Frontal cortex (tissue), 3 donors: ENCODE measurements at regions not wholly inside any gene's neighbourhood (a gene's known extent, or its start where the extent isn't known, plus 50 kb on each side); places are given as distances from the start of the nearest gene placed in this dataset.

Experiments
- DNase-seq, 2 donors: peaks; one replicate each; pipeline ENCODE4 v3.0.0; 2012; ENCODE audit warnings: low spot score in 2 of 2
- FAIRE-seq: peaks from 2 replicates; lab custom pipeline; 2012; peaks lifted over from hg19 to GRCh38; lab: Jason Lieb, UNC
- donor health status: control.
- donor health status: control.
- donor health status: control.

DNA sequence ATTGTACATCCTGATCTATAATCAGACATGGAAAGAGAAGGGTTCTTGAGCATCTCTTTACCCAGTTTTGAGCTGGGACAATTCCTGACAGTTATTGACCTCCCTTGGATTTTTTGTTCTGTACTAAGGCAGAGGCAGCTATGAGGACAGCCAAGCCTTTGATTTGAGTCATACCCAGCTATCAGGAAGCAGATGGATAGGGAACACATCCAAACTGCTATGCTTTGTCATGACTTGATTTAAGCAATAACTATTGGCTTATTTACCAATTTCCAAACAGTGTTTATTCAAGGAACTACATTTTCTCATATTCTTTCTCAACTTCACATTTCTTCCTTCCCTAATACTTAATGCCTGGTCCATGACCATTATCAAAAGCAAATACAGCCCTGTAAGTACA is 396.4 kb upstream of the STEAP1 start:
- DNase-seq, result no peak
- no peak for FAIRE-seq

DNA sequence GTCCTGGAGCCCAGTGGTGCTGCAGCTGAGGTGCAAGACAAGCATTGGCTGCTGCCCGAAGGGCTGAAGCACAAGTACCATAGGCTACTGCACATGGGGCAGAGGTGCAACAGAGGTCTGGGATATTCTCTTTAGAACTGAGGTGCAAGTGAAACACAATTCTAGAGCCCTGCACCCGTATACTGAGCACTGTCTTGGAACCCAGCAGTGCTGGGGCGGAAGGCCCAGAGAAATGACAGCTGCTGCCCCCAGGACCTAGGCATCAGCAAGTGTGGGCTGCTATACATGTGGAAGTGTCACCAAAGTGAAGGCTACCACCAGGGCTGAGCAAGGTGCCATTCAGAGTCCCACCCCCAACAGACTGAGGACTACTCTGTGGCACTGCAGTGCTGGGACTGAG is 393.6 kb upstream of the STEAP1 start:
- no peak for DNase-seq
- no peak for FAIRE-seq

DNA sequence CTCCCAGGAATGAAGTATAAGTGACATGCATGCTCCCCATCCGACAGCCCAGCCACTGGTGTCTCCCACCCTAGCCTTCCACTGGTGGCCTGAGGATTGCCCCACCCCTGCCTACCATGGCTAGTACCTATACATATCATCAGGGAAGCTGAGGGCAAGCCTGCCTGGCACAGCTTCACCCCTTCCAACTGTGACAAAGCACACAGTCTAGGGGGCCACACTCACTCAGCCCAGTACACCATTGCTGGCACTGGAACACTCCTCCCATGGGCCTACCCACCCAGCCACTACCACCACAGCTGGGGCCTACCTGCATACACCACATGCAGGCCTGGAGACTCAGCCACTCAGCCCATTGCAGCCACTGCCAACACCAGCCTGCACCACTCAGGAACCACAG is 393.1 kb upstream of the STEAP1 start:
- FAIRE-seq (no peak), DNase-seq (no peak)

DNA sequence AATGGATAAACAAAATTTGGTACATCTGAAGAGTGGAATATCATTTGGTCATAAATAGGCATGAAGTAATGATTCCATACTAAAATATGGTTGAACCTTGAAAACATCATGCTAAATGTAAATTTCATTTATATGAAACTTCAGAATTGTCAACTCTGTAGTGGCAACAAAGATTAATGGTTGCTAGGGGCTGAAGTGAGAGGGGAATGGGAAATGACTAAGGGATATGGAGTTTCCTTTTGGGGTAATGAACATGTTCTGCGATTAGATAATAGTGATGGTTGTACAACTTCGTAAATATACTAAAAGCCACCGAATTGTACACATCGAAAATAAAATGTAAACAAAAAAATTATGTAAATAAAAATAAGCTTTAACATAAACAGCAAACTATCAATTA is 384.1 kb upstream of the STEAP1 start:
- no peak for DNase-seq
- FAIRE-seq, result no peak

DNA sequence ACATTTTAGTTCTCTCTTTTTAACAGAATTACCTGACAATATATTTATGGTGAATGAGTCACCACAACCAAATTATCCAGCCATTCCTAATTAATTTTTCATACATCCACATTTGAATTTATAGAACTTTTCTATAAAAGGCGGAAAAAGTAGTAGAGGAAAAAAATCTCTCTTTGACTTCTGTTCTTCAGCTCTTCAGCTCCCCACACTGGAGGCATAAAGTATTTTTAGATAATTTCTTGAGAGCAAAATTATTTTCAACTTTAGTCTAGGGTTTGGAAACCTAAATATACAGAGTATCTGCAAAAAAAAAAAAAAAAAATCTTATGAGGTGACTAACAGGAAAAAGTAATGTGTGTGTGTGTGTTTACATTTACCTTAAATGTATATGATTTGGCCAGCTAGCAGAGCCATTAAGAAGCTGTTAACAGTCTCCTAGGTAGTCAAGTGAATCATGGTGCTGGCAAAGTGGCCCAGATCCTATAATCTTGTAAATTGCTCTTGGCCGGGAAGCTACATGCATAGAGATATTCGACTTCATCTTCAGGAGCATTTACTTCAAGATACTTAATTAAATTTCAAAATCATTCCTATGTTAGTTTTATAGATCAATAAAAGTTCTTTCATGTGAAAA is 383.1 kb upstream of the STEAP1 start:
- no peak for DNase-seq
- no peak for FAIRE-seq

DNA sequence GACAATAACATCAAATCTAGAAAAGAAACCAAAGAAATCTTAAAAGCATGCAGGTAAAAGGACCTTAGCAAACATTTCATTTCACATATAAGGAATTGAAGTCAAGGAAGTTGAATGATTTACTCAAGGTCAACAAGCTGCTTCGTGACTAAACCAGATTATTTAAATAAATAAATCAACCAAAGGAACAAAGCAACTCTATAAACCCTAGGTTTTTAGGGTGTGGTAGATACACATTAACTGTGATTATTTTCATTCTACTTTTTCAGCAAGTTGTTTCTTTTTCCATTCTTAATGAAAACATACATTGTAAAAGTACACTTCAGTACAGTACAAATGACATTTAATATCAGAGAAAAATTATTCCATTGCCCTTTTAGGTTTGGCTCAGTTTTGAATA is 382.0 kb upstream of the STEAP1 start:
- no peak for DNase-seq
- no peak for FAIRE-seq

DNA sequence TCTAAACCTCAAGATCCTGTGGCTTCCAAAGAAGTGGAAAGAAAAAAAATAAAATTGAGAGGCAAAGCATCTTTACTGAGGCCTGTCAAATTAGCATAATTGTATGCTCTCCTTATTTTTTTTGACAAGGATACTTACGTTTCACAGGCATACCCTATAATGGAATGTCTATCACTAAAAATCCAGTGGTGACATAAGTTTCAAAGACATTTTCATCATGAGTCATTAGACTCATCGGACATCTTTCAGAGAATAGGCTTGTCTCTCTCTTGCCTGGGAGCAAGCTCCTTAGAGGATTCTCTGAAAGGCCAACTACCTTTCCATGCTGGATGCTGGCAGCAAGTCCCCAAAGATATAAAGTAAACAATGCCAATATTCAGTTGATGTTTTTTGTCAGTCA is 380.7 kb upstream of the STEAP1 start:
- DNase-seq (no peak), FAIRE-seq (no peak)

DNA sequence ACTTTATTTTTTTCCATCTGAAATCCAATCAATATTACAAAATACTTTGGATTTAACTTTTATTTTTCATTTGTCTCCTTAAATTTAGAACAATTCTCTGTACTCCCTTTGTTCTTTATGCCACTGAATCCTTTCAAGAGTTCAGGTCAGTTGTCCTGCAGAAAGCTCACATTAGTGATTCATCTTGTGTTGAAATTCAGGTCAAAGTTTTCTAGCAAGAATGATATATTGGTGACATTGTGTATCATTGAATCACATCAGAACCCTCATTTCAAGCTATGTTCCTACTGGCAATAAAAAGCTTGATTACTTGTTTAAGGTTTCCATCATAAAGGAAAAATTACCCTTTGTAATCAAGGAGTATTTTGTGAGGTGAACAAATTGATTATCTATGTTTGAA is 378.8 kb upstream of the STEAP1 start:
- DNase-seq (no peak), FAIRE-seq (no peak)

DNA sequence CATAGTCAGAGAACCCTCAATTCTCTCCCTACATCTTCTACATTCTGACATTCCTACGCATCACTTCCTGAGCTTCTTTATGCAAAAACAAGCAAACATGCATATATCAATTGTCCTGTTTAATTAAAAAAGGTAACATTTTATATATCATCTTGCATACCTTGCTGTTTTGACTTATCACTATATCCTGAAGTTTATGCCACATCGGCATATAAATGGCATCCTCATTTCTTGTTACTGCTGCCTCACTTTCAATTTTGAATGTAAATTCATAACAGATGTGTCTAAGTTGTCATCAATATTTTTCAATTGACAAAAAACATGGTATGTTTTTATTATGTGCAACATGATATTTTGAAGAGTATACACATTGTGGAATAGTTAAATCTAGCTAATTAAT is 377.3 kb upstream of the STEAP1 start:
- DNase-seq, result no peak
- no peak for FAIRE-seq

DNA sequence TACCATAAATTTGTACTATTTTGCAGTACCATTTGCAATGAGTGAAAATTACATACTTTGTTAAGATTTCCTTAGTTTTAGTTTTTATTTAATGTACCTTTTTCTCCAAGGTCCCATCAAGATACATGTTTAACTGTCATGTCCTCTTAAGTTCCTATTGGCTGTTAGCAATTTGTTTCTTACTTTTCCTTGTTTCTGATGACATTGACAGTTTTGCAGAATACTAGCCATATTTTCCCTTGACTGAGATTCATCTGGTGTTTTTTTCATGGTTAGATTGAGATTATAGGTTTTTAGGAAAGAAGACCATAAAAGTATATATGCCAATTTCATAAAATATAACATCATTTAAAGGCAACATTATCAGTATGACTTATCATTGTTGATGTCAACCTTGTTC is 376.8 kb upstream of the STEAP1 start:
- DNase-seq (no peak), FAIRE-seq (no peak)

DNA sequence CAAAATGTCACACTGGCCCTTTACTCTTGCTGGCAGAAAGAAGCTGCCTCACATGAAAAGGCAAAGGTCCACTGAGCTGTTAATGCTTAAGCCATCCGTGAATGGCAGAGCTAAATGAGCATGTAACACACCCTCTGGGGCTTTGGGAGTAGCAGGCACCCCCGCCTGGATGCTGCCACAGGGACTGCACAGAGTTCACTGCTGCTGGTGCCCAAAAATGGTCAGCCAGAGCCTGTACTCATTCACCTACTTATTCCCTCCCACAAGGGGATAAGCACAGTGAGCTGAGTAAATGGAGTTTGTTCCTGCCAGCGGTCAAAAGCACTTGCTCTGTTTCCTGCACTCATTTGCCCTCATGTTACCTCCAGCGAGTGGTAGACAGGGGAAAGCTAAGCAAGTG is 374.0 kb upstream of the STEAP1 start:
- FAIRE-seq, result no peak
- no peak for DNase-seq

DNA sequence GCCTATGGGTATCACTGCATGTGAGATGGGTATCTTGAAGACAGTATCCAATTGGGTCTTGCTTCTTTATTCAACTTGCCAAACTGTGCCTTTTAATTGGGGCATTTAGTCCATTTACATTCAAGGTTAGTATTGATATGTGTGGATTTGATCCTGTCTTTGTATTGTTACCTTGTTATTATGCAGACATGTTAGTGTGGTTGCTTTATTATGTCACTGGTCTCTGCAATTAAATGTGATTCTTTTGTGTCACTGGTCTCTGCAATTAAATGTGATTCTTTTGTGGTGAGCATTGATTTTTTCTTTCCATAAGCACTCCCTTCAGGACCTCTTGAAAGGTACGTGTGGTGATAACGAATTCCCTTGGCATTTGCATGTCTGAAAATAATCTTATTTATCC is 357.8 kb upstream of the STEAP1 start:
- FAIRE-seq (no peak), DNase-seq (no peak)

DNA sequence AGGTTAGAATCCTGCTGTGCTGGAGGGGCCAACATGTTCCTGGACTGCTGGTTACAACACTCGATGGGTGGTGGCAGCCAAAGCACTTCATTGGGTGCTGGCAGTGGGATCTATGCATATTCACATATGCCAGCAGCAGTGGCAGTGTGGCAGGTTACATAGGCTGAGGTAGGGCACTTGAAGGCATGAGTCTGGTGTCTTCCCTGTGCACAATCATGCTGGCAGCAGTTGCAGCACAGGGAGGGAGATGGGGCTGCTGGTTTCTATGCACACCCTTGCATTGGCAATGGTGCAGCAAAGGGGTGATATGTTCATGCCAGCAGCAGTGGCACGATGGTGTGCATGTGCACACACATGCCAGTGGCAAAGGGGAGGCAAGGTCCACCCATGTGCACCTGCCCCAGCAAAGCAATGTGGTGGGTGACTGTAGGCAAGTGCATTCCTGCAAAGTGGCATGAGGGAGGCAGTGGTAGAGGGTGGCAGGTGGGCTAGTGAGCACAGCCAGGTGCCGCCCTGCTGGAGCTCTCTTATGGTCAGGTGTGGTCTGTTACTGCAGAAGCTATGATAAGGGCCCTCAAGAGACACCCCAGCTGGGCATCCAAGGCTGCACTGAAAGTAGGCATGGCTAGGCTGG is 356.2 kb upstream of the STEAP1 start:
- no peak for DNase-seq
- no peak for FAIRE-seq

DNA sequence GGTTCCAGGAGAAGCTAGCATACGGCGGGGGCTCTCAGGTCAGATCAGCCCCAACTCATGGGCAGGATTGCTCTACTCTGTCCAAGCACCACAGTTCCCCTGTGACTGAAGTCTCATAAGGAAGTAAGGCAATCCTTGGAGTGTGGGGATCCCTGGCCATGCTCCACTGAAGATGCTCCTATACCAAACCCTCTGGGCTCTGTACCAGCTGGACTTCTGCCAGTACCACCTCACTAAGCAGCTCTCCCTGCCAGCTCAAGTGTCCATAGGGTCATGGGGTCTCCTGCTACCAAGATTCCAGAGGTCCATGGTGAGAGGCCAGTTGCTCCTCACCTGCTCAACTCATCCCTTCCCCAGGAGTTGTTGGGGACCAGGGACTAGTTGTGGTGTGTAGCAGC is 355.7 kb upstream of the STEAP1 start:
- DNase-seq (no peak), FAIRE-seq (no peak)

DNA sequence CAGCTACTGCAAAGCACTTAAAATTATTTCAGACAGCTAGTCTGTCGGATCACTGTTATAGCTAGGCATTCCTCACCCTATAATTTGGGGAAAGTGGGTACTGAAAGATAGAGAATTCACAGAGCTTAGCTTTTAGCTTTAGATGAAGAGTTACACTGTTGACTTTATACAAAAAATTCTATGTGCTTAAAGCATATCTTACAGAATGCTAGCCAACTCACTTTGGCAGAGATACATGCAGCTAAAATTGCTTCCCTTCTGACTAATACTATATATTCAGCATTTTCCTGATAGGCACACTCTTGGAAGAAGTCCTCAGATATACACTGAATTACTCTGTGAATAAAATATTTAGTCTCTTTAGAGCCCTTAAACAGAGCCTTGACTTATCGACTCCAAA is 353.5 kb upstream of the STEAP1 start:
- no peak for FAIRE-seq
- no peak for DNase-seq

DNA sequence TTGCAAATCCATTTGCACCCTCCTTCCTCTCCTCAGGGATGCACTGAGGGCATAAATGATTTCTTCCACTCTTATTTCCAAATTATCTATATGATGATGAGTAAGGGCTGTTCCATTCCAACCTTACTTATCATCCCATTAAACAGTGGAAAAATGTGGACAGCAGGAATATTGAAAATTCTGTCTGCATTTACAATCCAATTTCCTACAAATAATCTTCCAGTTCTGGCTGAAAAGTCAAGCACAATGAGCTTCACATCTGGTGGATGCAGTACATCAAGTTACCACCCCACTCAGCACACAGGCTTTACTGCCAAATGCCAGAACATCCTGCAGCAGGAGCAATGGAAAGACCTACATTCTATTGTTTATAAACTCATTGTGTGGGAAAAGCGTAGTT is 345.0 kb upstream of the STEAP1 start:
- no peak for DNase-seq
- no peak for FAIRE-seq

DNA sequence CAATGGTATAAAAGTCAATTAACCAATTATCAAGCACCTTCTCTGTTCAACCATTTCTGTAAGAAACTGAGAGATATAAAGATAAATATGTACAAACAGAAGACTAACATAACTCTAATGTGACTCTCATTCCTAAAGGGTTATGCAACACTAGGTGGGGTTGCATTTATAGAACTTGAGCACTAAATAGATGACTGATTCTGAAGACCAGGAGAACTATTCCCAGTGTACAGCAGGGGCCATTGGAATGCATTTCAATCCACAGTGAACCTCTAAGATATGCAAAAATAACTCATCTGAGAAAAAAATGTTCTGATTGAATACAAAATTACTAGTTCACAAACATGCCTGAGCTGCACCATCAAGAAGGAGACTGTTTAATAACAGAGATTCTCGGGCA is 341.2 kb upstream of the STEAP1 start:
- no peak for DNase-seq
- FAIRE-seq, result no peak

DNA sequence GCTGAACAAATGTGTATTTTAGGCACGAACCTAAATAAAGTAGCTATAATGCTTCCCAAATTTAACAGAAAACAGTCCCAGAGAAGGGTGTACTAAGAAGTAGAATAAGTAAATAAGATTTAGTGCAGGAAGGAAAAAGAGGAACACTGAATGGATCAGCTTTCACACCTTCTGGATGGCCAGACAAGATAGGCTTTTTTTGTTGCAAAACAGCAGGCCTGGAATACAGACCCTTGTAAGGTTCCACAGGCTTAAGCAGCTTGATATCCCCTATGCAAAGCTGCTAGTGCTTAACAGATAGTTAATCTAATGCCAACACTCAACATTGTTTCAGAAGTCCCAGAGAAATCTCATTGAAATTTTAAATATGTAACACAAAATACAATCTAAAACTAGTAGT is 328.1 kb upstream of the STEAP1 start:
- DNase-seq (no peak), FAIRE-seq (no peak)

DNA sequence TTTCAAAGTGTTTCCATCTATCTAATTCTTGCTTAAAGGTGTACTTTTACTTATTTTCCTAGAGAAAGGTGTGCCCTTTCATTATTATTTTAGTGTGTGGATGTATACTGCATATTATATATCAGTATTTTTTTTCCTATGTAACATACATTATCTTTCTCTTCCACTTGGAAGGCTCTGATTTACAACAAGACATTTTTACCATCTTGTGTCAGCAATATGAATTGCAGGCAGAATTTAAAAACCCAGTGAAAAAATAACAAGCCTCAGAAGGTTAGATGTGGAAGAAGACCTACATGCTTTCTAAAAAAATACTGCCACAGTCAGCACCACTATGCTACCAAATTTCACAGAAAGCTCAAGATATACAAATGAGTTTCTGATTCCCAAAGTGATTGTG is 327.7 kb upstream of the STEAP1 start:
- no peak for DNase-seq
- FAIRE-seq, result no peak

DNA sequence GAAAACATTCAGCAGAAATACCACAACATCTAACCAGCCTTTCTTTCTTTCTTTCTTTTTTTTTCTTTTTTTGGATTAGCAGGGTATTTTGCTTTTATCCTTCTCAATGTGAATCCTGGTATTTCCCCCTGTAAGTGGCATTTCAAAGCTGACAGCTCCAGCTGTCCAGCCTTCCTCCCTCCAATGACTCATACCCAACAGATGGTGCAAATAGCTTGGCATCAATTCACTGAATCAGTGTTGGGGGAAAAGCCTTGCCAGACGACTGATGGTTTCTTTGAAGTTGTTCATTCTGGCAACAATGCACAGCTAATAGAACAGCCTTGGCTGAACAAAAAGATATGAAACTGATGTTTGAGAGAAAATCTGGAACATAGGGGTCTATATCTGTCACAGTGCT is 316.8 kb upstream of the STEAP1 start:
- peak in 1 of 2 donors; percentile 1 for DNase-seq
- no peak for FAIRE-seq

DNA sequence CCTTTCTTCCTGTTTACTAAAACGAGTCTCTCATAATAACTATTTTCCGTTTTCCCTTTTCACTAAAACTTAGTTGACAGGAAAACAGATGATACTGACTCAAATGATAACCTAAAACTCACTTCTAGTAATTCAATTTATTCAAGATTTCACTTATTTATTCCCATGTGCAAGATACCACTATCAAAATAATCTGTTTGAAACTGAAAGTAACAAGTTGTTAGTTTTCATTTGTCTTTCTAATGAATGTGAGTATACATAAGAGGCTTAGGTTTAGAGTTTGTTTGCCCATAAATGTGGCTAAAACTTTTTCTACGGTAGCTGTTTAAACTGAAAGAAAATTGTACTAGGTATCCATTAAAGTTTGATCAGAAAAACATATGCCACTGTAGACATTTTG is 314.9 kb upstream of the STEAP1 start:
- no peak for FAIRE-seq
- DNase-seq, result no peak

DNA sequence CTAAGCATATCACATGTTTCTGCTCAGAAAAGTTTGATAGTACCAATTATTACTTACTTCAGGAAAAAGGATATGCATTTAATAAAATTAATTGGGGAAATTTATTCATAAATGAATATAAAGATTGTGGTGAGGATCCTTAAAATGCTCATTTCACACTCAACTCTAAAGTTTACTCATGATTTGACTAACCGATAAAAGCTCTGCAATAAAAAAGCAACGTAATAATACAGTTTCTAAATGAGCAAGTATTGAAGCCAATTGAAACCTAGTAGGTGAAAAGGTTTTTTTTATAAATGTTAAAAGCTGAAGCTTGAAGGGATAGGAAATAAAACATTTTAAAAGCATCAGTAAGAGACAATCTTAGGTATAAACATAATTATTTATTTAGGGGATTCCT is 308.3 kb upstream of the STEAP1 start:
- no peak for DNase-seq
- FAIRE-seq, result no peak
